Endodermal cell (in vitro differentiated cells): ENCODE measurements at regions not wholly inside any gene's neighbourhood (a gene's known extent, or its start where the extent isn't known, plus 50 kb on each side); places are given as distances from the start of the nearest gene placed in this dataset.

Experiments
- DNase-seq: peaks from one replicate; pipeline ENCODE4 v3.0.0-alpha.2; 2017
- H3K27ac ChIP-seq: 2 replicates; pipeline ENCODE4 v1.5.1; 2013; ENCODE audit warnings: mild to moderate bottlenecking, low read depth, low read length, moderate library complexity
- H3K27me3 ChIP-seq: 2 replicates; pipeline ENCODE4 v1.6.1; 2013; ENCODE audit warnings: mild to moderate bottlenecking, low read length, moderate library complexity; ENCODE audit not compliant: insufficient read depth, control insufficient read depth, poor library complexity, severe bottlenecking
- H3K36me3 ChIP-seq: 2 replicates; pipeline ENCODE4 v1.7.0; 2013; ENCODE audit warnings: mild to moderate bottlenecking, low read length, moderate library complexity; ENCODE audit not compliant: control insufficient read depth, insufficient read depth
- H3K4me1 ChIP-seq: one replicate; pipeline ENCODE4 v1.7.0; 2013; ENCODE audit warnings: low read length; ENCODE audit not compliant: control insufficient read depth, insufficient read depth
- H3K4me3 ChIP-seq: 2 replicates; pipeline ENCODE4 v1.5.1; 2013; ENCODE audit warnings: mild to moderate bottlenecking, low read length, moderate library complexity
- H3K9ac ChIP-seq: 2 replicates; pipeline ENCODE4 v1.6.1; 2013; ENCODE audit warnings: mild to moderate bottlenecking, low read length, moderate library complexity; ENCODE audit not compliant: poor library complexity, severe bottlenecking; ENCODE audit errors: extremely low read depth
- H3K9me3 ChIP-seq: 2 replicates; pipeline ENCODE4 v1.6.1; 2013; ENCODE audit warnings: mild to moderate bottlenecking, low read length, moderate library complexity; ENCODE audit not compliant: control insufficient read depth
- H3K27ac Mint-ChIP-seq: 2 replicates; pipeline ENCODE4 v1.8.0; 2020; ENCODE audit warnings: mixed read lengths
- H3K27me3 Mint-ChIP-seq: 2 replicates; pipeline ENCODE4 v1.8.0; 2021; ENCODE audit warnings: mild to moderate bottlenecking, mixed read lengths; ENCODE audit not compliant: insufficient read depth
- H3K36me3 Mint-ChIP-seq: 2 replicates; pipeline ENCODE4 v1.8.0; 2020; ENCODE audit warnings: low read depth, mixed read lengths
- H3K4me1 Mint-ChIP-seq: 2 replicates; pipeline ENCODE4 v1.8.0; 2020; ENCODE audit warnings: mixed read lengths
- H3K4me3 Mint-ChIP-seq: 2 replicates; pipeline ENCODE4 v1.8.0; 2020; ENCODE audit warnings: mild to moderate bottlenecking, moderate library complexity, mixed read lengths
- H3K9me3 Mint-ChIP-seq: 2 replicates; pipeline ENCODE4 v1.8.0; 2020; ENCODE audit warnings: mild to moderate bottlenecking, mixed read lengths
- WGBS, 2 experiments: methylation state at CpG; one replicate each; pipeline versions ENCODE4 v1.1.5 to v1.1.7; 2013; ENCODE audit warnings: missing lambda C conversion rate in 2 of 2, mixed read lengths in 1 of 2; ENCODE audit not compliant: insufficient coverage in 1 of 2, insufficient read length in 1 of 2; 5-methylcytosine and 5-hydroxymethylcytosine counted together
- TF ChIP-seq, protein P1 (sequence below): fragments of 200-600 bp; sonication (generic); conservative IDR thresholded peaks from 2 replicates; pipeline ENCODE4 v1.5.0; 2021; ENCODE audit warnings: antibody characterized with exemption, mild to moderate bottlenecking

GRCh38 chr15:94606286-94606685, 374.9 kb downstream of the MCTP2 start:
- Histone ChIP-seq H3K4me1 (no peaks in the 10 kb centered on the region), H3K27me3 (no peaks in the 10 kb centered on the region), H3K36me3 (no peaks in the 10 kb centered on the region), H3K9ac (no peak overlapping the region), H3K27ac (no peak overlapping the region), H3K9me3 (no peaks in the 10 kb centered on the region), H3K4me3 (no peak overlapping the region)
- DNase-seq, result no peak
- TF ChIP-seq, protein P1, sequence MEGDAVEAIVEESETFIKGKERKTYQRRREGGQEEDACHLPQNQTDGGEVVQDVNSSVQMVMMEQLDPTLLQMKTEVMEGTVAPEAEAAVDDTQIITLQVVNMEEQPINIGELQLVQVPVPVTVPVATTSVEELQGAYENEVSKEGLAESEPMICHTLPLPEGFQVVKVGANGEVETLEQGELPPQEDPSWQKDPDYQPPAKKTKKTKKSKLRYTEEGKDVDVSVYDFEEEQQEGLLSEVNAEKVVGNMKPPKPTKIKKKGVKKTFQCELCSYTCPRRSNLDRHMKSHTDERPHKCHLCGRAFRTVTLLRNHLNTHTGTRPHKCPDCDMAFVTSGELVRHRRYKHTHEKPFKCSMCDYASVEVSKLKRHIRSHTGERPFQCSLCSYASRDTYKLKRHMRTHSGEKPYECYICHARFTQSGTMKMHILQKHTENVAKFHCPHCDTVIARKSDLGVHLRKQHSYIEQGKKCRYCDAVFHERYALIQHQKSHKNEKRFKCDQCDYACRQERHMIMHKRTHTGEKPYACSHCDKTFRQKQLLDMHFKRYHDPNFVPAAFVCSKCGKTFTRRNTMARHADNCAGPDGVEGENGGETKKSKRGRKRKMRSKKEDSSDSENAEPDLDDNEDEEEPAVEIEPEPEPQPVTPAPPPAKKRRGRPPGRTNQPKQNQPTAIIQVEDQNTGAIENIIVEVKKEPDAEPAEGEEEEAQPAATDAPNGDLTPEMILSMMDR, result no peak
- no peaks in the 10 kb centered on the region for H3K36me3 Mint-ChIP-seq
- H3K9me3 Mint-ChIP-seq, result no peaks in the 10 kb centered on the region
- no peaks in the 10 kb centered on the region for H3K27me3 Mint-ChIP-seq
- H3K4me1 Mint-ChIP-seq, result no peaks in the 10 kb centered on the region
- no peak overlapping the region for H3K27ac Mint-ChIP-seq
- H3K4me3 Mint-ChIP-seq, result no peak overlapping the region

DNA sequence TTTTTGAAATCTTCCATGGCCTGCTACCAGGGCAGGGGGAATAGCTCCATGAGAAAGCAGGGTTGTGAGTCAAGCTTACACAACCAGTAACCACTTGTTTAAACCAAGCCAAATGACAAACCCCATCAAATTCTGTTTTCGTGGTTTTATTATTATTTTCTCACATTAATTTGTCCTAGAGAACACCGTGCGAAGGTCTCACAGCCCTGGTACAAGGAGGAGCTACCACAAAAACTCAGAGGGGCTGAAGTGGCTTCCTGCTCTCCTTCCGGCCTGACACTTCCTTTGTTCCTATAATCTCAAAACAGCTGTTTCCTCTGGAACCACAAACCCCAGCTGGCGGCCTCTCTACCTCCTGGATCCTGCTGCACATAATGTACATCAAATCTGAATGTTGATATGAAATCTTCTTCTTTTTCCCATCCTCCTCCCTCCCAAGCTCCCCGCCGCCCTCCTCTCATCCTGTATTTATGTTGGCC, 375.9 kb downstream of the MCTP2 start:
- TF ChIP-seq, protein P1, result no peak
- Mint-ChIP-seq H3K27ac (no peak overlapping the region), H3K27me3 (no peaks in the 10 kb centered on the region), H3K4me1 (no peaks in the 10 kb centered on the region), H3K9me3 (no peaks in the 10 kb centered on the region), H3K36me3 (no peaks in the 10 kb centered on the region), H3K4me3 (no peak overlapping the region)
- Histone ChIP-seq H3K4me3 (no peak overlapping the region), H3K9ac (no peak overlapping the region), H3K36me3 (no peaks in the 10 kb centered on the region), H3K27ac (no peak overlapping the region), H3K4me1 (no peaks in the 10 kb centered on the region), H3K9me3 (no peaks in the 10 kb centered on the region), H3K27me3 (no peaks in the 10 kb centered on the region)
- no peak for DNase-seq
- WGBS, 2 experiments, result 89 to 97% methylated on average over 5 to 7 of the region's 7 CpGs

- 93% methylated on average over 1 of the region's 2 CpGs; no CpG with 5 or more reads in 1 of the 2 experiments for WGBS, 2 experiments
- Mint-ChIP-seq H3K36me3 (no peaks in the 10 kb centered on the region), H3K27ac (no peak overlapping the region), H3K9me3 (no peaks in the 10 kb centered on the region), H3K4me3 (no peak overlapping the region), H3K4me1 (no peaks in the 10 kb centered on the region), H3K27me3 (no peaks in the 10 kb centered on the region)
- Histone ChIP-seq H3K27ac (no peak overlapping the region), H3K4me3 (no peak overlapping the region), H3K9ac (no peak overlapping the region), H3K36me3 (no peaks in the 10 kb centered on the region), H3K9me3 (no peaks in the 10 kb centered on the region), H3K4me1 (no peaks in the 10 kb centered on the region), H3K27me3 (no peaks in the 10 kb centered on the region)
- DNase-seq, result no peak
- TF ChIP-seq, protein P1, result no peak
Measured at GRCh38 chr15:94610069-94610468, 378.7 kb downstream of the MCTP2 start.
